GM12873 (cell line): ENCODE measurements at regions not wholly inside any gene's neighbourhood (a gene's known extent, or its start where the extent isn't known, plus 50 kb on each side); places are given as distances from the start of the nearest gene placed in this dataset.

Source experiments
- TF ChIP-seq, protein P1 (sequence below): IDR thresholded peaks from 2 replicates; pipeline ENCODE4 v1.5.1; 2012; ENCODE audit warnings: low read depth, mild to moderate bottlenecking, moderate library complexity, low read length, control low read depth; ENCODE audit not compliant: insufficient read depth; ENCODE audit errors: missing control alignments

DNA sequence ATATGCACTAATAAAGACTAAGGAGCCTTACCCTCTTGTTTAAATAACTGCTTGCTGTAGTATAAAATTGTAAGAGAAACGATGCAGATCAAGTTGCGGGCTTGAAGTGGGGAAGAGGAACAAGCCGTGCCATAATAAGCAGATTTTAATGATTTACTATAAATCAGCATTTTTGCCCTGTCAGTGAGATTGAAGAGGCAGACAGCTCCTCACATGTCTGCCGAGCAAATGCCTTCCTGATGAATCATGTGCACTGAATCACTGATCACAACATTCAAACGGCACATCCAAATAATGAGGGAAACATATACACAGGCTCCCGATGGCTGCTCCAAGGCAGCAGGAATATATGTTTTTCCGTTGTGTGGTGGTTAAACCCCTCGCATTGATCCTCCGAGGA, 282.9 kb downstream of the TSHZ3 start:
- TF ChIP-seq, protein P1, sequence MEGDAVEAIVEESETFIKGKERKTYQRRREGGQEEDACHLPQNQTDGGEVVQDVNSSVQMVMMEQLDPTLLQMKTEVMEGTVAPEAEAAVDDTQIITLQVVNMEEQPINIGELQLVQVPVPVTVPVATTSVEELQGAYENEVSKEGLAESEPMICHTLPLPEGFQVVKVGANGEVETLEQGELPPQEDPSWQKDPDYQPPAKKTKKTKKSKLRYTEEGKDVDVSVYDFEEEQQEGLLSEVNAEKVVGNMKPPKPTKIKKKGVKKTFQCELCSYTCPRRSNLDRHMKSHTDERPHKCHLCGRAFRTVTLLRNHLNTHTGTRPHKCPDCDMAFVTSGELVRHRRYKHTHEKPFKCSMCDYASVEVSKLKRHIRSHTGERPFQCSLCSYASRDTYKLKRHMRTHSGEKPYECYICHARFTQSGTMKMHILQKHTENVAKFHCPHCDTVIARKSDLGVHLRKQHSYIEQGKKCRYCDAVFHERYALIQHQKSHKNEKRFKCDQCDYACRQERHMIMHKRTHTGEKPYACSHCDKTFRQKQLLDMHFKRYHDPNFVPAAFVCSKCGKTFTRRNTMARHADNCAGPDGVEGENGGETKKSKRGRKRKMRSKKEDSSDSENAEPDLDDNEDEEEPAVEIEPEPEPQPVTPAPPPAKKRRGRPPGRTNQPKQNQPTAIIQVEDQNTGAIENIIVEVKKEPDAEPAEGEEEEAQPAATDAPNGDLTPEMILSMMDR: no peak

GRCh38 chr19:31064491-31064890, 284.7 kb downstream of the TSHZ3 start:
- TF ChIP-seq, protein P1: no peak

GRCh38 chr19:31058676-31059340, 290.4 kb downstream of the TSHZ3 start:
- TF ChIP-seq, protein P1: no peak

GRCh38 chr19:31057476-31057875, 291.8 kb downstream of the TSHZ3 start:
- TF ChIP-seq, protein P1: no peak

DNA sequence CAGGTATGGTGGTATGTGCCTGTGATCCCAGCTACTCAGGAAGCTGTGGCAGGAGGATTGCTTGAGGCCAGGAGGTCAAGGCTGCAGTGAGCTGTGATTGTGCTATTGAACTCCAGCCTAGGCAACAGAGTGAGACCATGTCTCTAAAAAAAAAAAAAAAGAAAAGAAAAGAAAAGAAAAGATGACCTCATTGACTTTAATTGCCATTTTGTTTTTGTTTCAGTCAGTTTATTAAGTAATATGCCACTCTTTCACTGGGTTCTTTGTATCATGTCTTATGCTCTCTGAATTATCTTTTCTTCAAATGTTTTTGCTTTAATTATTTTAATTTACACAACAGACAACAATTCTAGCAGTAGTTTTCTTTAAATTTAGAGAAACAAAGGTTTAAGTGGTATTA, 293.8 kb downstream of the TSHZ3 start:
- TF ChIP-seq, protein P1: no peak

DNA sequence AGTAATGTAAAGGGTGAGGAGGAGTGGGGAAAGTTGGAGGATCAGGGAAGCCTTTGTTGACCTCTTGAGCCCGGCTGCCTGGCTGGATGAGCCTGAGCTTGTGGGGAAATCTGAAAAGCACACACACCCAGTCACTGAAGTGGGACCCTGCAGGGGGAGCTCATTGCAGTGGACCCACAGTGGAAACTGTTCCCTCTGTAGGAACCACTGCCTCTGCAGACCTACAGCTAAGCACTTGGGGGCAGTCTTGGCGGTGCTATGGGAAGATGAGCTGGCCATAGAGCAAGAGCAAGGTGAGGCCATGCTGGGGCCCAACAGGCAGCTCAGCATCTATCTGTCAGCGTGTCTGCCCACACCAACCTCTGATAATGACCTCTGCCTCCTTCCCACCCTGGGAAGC, 294.8 kb downstream of the TSHZ3 start:
- TF ChIP-seq, protein P1: no peak

DNA sequence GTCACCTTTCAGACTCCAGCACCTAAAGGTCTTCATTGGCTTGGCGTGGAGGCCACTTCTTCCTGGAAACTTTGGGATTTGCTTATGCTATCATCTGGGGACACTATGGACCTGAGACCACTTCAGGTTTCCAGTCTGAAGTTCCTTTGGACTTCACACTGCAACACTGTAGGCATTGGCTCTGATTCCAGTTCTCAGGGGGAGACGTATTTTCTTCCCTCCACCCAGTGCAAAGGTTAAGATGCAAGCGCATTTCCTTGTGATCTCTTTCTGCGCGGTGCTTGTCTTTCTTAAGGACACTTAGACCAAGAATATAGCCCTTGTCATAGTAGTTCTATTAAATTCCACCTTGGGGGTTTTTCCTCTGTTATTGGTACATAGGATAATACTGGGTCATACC, 299.8 kb downstream of the TSHZ3 start:
- TF ChIP-seq, protein P1: no peak
